ENCODE measurements at regions not wholly inside any gene's neighbourhood (a gene's known extent, or its start where the extent isn't known, plus 50 kb on each side); places are given as distances from the start of the nearest gene placed in this dataset.

- H2AFZ ChIP-seq (ENCODE audit: low read length): no peak overlapping the region
- no peaks in the 10 kb centered on the region for H3K23me2 ChIP-seq (ENCODE audit: low read depth, low read length)
- H3K4me3 ChIP-seq (ENCODE audit: extremely low read depth in 1 of 4, insufficient read depth in 2 of 4, low read depth in 3 of 4, low read length in 4 of 4): no peak overlapping the region
- FAIRE-seq: no peak
- no peak overlapping the region for H2BK20ac ChIP-seq (ENCODE audit: low read length)
- no peaks in the 10 kb centered on the region for H3K79me1 ChIP-seq (ENCODE audit: low read depth, low read length)
- no peak overlapping the region for H3K9ac ChIP-seq (replicated peaks in 1 of 4; ENCODE audit: extremely low read depth in 1 of 4, low read depth in 3 of 4, low read length in 3 of 4)
- WGBS, 2 experiments (ENCODE audit: extremely low coverage in 1 of 2, insufficient coverage in 1 of 2, insufficient read length in 1 of 2, insufficient replicate concordance in 2 of 2, low coverage in 1 of 2, low lambda C conversion rate in 2 of 2, missing lambda C conversion rate in 1 of 2): 86% methylated on average over 2 of the region's 2 CpGs; no CpG with 5 or more reads in 1 of the 2 experiments
- H3K18ac ChIP-seq (ENCODE audit: extremely low read depth, low read length): no peak overlapping the region
- H2BK15ac ChIP-seq (ENCODE audit: low read length): no peak overlapping the region
- no peak overlapping the region for H2AK5ac ChIP-seq (ENCODE audit: low read depth, low read length)
- no peak for TF ChIP-seq CBX8 (IDR thresholded peaks at IDR 0.05; ENCODE audit: borderline replicate concordance, low read depth, low read length)
- TF ChIP-seq TAF7 (optimal IDR thresholded peaks at IDR 0.05; ENCODE audit: borderline replicate concordance, low read depth, low read length): no peak
- no peak for TF ChIP-seq RBBP5 (IDR thresholded peaks at IDR 0.05; ENCODE audit: borderline replicate concordance, low read depth, low read length)
- TF ChIP-seq GTF2F1 (IDR thresholded peaks at IDR 0.05; ENCODE audit: borderline replicate concordance, low read depth, low read length): no peak
- no peak for TF ChIP-seq EGR1 (IDR thresholded peaks at IDR 0.05; ENCODE audit: borderline replicate concordance, low read depth, low read length)
- TF ChIP-seq ATF3 (IDR thresholded peaks at IDR 0.05; ENCODE audit: insufficient read depth, low read depth, low read length): no peak
- no peak for TF ChIP-seq NANOG (IDR thresholded peaks at IDR 0.05; ENCODE audit: insufficient read depth, low read depth, low read length, poor library complexity, severe bottlenecking)
- no peak for TF ChIP-seq EP300 (IDR thresholded peaks at IDR 0.05; ENCODE audit: borderline replicate concordance in 1 of 2, low read depth in 2 of 2, low read length in 2 of 2)
- no peak for TF ChIP-seq KDM1A (IDR thresholded peaks at IDR 0.05; ENCODE audit: borderline replicate concordance, low read length)
- TF ChIP-seq BACH1 (IDR thresholded peaks at IDR 0.05; ENCODE audit: low read length): no peak
- no peak for TF ChIP-seq BCL11A (IDR thresholded peaks at IDR 0.05; ENCODE audit: low read depth in 2 of 2, low read length in 2 of 2)
- no peak overlapping the region for H3K4me2 ChIP-seq (ENCODE audit: insufficient read depth in 1 of 2, low read depth in 2 of 2, low read length in 2 of 2)
- H3K27ac ChIP-seq (ENCODE audit: low read depth, low read length): no peak overlapping the region
- CTCF ChIA-PET (ENCODE audit: partially characterized antibody): no interaction called here
- no peak overlapping the region for H3K4ac ChIP-seq (replicated peaks; ENCODE audit: insufficient read length, low read depth, low read length)
- no peak overlapping the region for H2BK12ac ChIP-seq (ENCODE audit: low read depth, low read length)
- H4K8ac ChIP-seq (ENCODE audit: extremely low read depth, insufficient read depth, low read length): no peak overlapping the region
- no peak overlapping the region for H4K91ac ChIP-seq (replicated peaks; ENCODE audit: insufficient read length, low read length)
- DNase-seq (ENCODE audit: low read depth in 1 of 2, low spot score in 2 of 2): no peak
- H2BK120ac ChIP-seq (replicated peaks; ENCODE audit: low read depth, low read length): no peak overlapping the region
- H3K4me1 ChIP-seq (replicated peaks in 1 of 4; ENCODE audit: control insufficient read depth in 3 of 4, insufficient read depth in 4 of 4, low read length in 3 of 4): no peaks in the 10 kb centered on the region
- H3K14ac ChIP-seq (ENCODE audit: insufficient read length): no peak overlapping the region
- no peak overlapping the region for H3K23ac ChIP-seq (ENCODE audit: insufficient read length)
- no peak overlapping the region for H3K56ac ChIP-seq (replicated peaks; ENCODE audit: insufficient read length, low read depth, low read length)
- H3K79me2 ChIP-seq (ENCODE audit: control insufficient read depth in 1 of 2, insufficient read depth in 2 of 2, low read length in 2 of 2): no peaks in the 10 kb centered on the region
- no peak overlapping the region for H2BK5ac ChIP-seq (ENCODE audit: low read depth, low read length)
- no peaks in the 10 kb centered on the region for H3K36me3 ChIP-seq (ENCODE audit: control insufficient read depth in 2 of 4, insufficient read depth in 4 of 4, low read length in 3 of 4)
- no peaks in the 10 kb centered on the region for H4K20me1 ChIP-seq (replicated peaks in 1 of 2; ENCODE audit: control insufficient read depth in 1 of 2, insufficient read depth in 2 of 2, low read length in 2 of 2)
- no peaks in the 10 kb centered on the region for H3K9me3 ChIP-seq (ENCODE audit: insufficient read depth in 2 of 2, low read depth in 1 of 2, low read length in 1 of 2)
- no peak overlapping the region for H4K5ac ChIP-seq (ENCODE audit: insufficient read length, low read depth, low read length)
- no peaks in the 10 kb centered on the region for H3K27me3 ChIP-seq (replicated peaks in 1 of 4; ENCODE audit: control insufficient read depth in 3 of 4, extremely low read depth in 1 of 4, insufficient read depth in 3 of 4, low read length in 3 of 4)
- POLR2A ChIA-PET (ENCODE audit: partially characterized antibody): no interaction called here
Measured at GRCh38 chr13:105764486-105764885, 771.0 kb downstream of the EFNB2 start.
